Breast epithelium (tissue), 3 donors: ENCODE measurements at regions not wholly inside any gene's neighbourhood (a gene's known extent, or its start where the extent isn't known, plus 50 kb on each side); places are given as distances from the start of the nearest gene placed in this dataset.

Experiments used
- CTCF ChIP-seq, 3 donors: fragments of 450-650 bp; IDR thresholded peaks; one replicate each; pipeline ENCODE4 v1.5.1; 2016 to 2017; ENCODE audit warnings: antibody characterized with exemption in 3 of 3, mild to moderate bottlenecking in 3 of 3, moderate library complexity in 3 of 3
- POLR2A ChIP-seq: fragments of 450-650 bp; IDR thresholded peaks from one replicate; pipeline ENCODE4 v1.6.1; 2016; ENCODE audit warnings: antibody characterized with exemption, mild to moderate bottlenecking, moderate library complexity
- POLR2AphosphoS5 ChIP-seq, 3 donors: sonication (generic); formaldehyde crosslinking; IDR thresholded peaks; one replicate each; pipeline ENCODE4 v1.6.1; 2017; ENCODE audit warnings: antibody characterized with exemption in 3 of 3

GRCh38 chr22:23401910-23402274, 178.2 kb downstream of the IGLL1 start:
- TF ChIP-seq POLR2AphosphoS5 (IDR thresholded peaks at IDR 0.05) = no peak
- no peak for TF ChIP-seq CTCF (IDR thresholded peaks at IDR 0.05)
- no peak for TF ChIP-seq POLR2A
